ENCODE measurements at regions not wholly inside any gene's neighbourhood (a gene's known extent, or its start where the extent isn't known, plus 50 kb on each side); places are given as distances from the start of the nearest gene placed in this dataset.

DNA sequence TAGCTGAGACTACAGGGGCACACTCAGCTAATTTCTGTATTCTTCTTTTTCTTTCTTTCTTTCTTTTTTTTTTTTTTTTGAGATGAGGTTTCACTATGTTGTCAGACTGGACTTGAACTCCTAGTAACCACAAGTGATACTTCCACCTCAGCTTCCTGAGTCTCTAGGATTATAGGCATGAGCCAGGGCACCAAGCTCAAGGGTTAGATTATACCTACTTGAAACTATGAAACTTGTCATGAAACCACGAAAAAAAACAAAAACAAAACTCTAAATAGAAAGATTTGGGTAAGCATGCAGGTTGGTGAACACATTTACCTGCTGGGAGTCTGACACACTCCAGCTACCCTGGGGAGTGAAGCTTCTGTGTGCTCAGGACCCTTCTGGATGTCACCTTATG, 2250.4 kb downstream of the MRPL39 start:
- TF ChIP-seq EGR1 (IDR thresholded peaks at IDR 0.05; ENCODE audit: borderline replicate concordance, low read depth, low read length) (no peak), ATF3 (IDR thresholded peaks at IDR 0.05; ENCODE audit: insufficient read depth, low read depth, low read length) (no peak), JUND (IDR thresholded peaks at IDR 0.05; ENCODE audit: low read length) (no peak), TBP (IDR thresholded peaks at IDR 0.05; ENCODE audit: low read depth, low read length) (no peak), BCL11A (IDR thresholded peaks at IDR 0.05; ENCODE audit: low read depth in 2 of 2, low read length in 2 of 2) (no peak), GTF2F1 (IDR thresholded peaks at IDR 0.05; ENCODE audit: borderline replicate concordance, low read depth, low read length) (no peak), BRCA1 (IDR thresholded peaks at IDR 0.05; ENCODE audit: low read depth, low read length) (no peak), HDAC2 (IDR thresholded peaks at IDR 0.05; ENCODE audit: borderline replicate concordance in 1 of 2, low read depth in 2 of 2, low read length in 2 of 2) (no peak), ASH2L (IDR thresholded peaks at IDR 0.05; ENCODE audit: low read length) (no peak), BACH1 (IDR thresholded peaks at IDR 0.05; ENCODE audit: low read length) (no peak)
- Histone ChIP-seq H3K18ac (ENCODE audit: extremely low read depth, low read length) (no peak overlapping the region), H3K56ac (replicated peaks; ENCODE audit: insufficient read length, low read depth, low read length) (no peak overlapping the region), H2BK15ac (ENCODE audit: low read length) (no peak overlapping the region), H3K4ac (replicated peaks; ENCODE audit: insufficient read length, low read depth, low read length) (no peak overlapping the region), H2BK120ac (replicated peaks; ENCODE audit: low read depth, low read length) (no peak overlapping the region), H2AFZ (ENCODE audit: low read length) (no peak overlapping the region), H3K27me3 (replicated peaks in 1 of 4; ENCODE audit: control insufficient read depth in 3 of 4, extremely low read depth in 1 of 4, insufficient read depth in 3 of 4, low read length in 3 of 4) (no peaks in the 10 kb centered on the region), H3K4me2 (ENCODE audit: insufficient read depth in 1 of 2, low read depth in 2 of 2, low read length in 2 of 2) (no peak overlapping the region), H4K91ac (replicated peaks; ENCODE audit: insufficient read length, low read length) (no peak overlapping the region), H3K9me3 (ENCODE audit: insufficient read depth in 2 of 2, low read depth in 1 of 2, low read length in 1 of 2) (no peaks in the 10 kb centered on the region), H2AK5ac (ENCODE audit: low read depth, low read length) (no peak overlapping the region), H3K4me1 (replicated peaks in 1 of 4; ENCODE audit: control insufficient read depth in 3 of 4, insufficient read depth in 4 of 4, low read length in 3 of 4) (no peaks in the 10 kb centered on the region), H3K79me2 (ENCODE audit: control insufficient read depth in 1 of 2, insufficient read depth in 2 of 2, low read length in 2 of 2) (no peaks in the 10 kb centered on the region), H2BK12ac (ENCODE audit: low read depth, low read length) (no peak overlapping the region), H2BK20ac (ENCODE audit: low read length) (no peak overlapping the region), H3K36me3 (ENCODE audit: control insufficient read depth in 2 of 4, insufficient read depth in 4 of 4, low read length in 3 of 4) (peaks cover 0 to 4% (median under 1%) of the 10 kb centered on the region in 4 experiments; a peak in 3 of 8 replicates), H3K23me2 (ENCODE audit: low read depth, low read length) (no peaks in the 10 kb centered on the region), H4K5ac (ENCODE audit: insufficient read length, low read depth, low read length) (no peak overlapping the region), H3K23ac (ENCODE audit: insufficient read length) (no peak overlapping the region), H3K9ac (replicated peaks in 1 of 4; ENCODE audit: extremely low read depth in 1 of 4, low read depth in 3 of 4, low read length in 3 of 4) (no peak overlapping the region), H3K4me3 (ENCODE audit: extremely low read depth in 1 of 4, insufficient read depth in 2 of 4, low read depth in 3 of 4, low read length in 4 of 4) (no peak overlapping the region), H3K27ac (ENCODE audit: low read depth, low read length) (no peak overlapping the region), H4K8ac (ENCODE audit: extremely low read depth, insufficient read depth, low read length) (no peak overlapping the region), H2BK5ac (ENCODE audit: low read depth, low read length) (no peak overlapping the region), H3K79me1 (ENCODE audit: low read depth, low read length) (no peaks in the 10 kb centered on the region), H3K14ac (ENCODE audit: insufficient read length) (no peak overlapping the region), H4K20me1 (replicated peaks in 1 of 2; ENCODE audit: control insufficient read depth in 1 of 2, insufficient read depth in 2 of 2, low read length in 2 of 2) (no peaks in the 10 kb centered on the region)
- FAIRE-seq (no peak), DNase-seq (ENCODE audit: low read depth in 1 of 2, low spot score in 2 of 2) (no peak)
- 80% methylated on average over 1 of the region's 1 CpG; no CpG with 5 or more reads in 1 of the 2 experiments for WGBS, 2 experiments (ENCODE audit: extremely low coverage in 1 of 2, insufficient coverage in 1 of 2, insufficient read length in 1 of 2, insufficient replicate concordance in 2 of 2, low coverage in 1 of 2, low lambda C conversion rate in 2 of 2, missing lambda C conversion rate in 1 of 2)
- CTCF ChIA-PET (ENCODE audit: partially characterized antibody) = interaction anchor here (1.0 to 1.2 kb wide), 2 partner anchors 27 to 45 kb away, joined by 3 to 4 read pairs; no protein-coding TSS in a partner anchor
- POLR2A ChIA-PET (ENCODE audit: partially characterized antibody) = interaction anchor here (0.5 kb wide), 1 partner anchor 722 kb away, joined by 3 read pairs; no protein-coding TSS in a partner anchor
